HTR-8/SVneo (cell line): ENCODE measurements at regions not wholly inside any gene's neighbourhood (a gene's known extent, or its start where the extent isn't known, plus 50 kb on each side); places are given as distances from the start of the nearest gene placed in this dataset.
"Not testable (repeated sequence)": the region's sequence is repeated elsewhere in the genome, so short reads cannot be mapped to it uniquely, and the experiment has no call there.

ENCODE experiments used
- DNase-seq: peaks from one replicate; pipeline ENCODE4 v3.0.0; 2011; ENCODE audit warnings: low spot score, mixed read lengths; ENCODE audit not compliant: insufficient read length
- FAIRE-seq: peaks from 2 replicates; lab custom pipeline; 2011; peaks lifted over from hg19 to GRCh38; lab: Jason Lieb, UNC

- DNase-seq (no peak), FAIRE-seq (no peak)
These were observed 482.8 kb upstream of the CHORDC1 start for GRCh38 chr11:90705661-90706060.

GRCh38 chr11:90704510-90704909 lies 481.7 kb upstream of the CHORDC1 start:
- FAIRE-seq (no peak), DNase-seq (no peak)

GRCh38 chr11:90701716-90702115 lies 478.9 kb upstream of the CHORDC1 start:
- DNase-seq = no peak

DNA sequence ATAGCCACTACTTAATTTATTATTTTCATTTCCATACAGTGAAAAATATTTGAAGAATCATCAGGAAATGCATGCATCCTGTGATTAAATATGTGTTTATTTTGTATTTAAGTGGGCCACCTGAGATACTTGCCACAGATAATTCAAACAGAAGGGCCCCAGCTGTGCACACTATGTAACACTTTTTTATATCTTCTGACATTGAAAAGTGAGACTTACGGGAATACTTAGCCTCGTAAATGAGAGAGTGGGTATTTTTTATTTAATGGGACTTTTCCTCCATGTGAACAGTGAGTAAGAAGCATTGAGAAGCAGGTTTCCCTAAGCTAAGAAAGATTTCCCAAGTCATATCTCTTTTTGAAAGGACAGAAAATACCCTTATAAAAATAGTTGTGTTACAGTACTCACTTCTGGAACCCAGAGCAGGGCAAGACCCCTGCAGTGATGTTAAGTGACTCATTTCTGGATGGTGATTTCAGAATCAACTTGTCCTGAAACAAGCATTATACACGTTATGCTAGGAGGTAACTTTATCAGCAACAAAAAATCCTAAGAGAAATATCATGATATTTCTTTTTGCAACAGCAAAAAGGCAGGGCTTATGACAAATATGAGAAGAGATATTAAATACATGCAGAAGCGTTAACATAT lies 478.1 kb upstream of the CHORDC1 start:
- no peak for DNase-seq
- no peak for FAIRE-seq

More at GRCh38 chr11:90701716-90702115, 478.9 kb upstream of the CHORDC1 start:
- no peak for FAIRE-seq

DNA sequence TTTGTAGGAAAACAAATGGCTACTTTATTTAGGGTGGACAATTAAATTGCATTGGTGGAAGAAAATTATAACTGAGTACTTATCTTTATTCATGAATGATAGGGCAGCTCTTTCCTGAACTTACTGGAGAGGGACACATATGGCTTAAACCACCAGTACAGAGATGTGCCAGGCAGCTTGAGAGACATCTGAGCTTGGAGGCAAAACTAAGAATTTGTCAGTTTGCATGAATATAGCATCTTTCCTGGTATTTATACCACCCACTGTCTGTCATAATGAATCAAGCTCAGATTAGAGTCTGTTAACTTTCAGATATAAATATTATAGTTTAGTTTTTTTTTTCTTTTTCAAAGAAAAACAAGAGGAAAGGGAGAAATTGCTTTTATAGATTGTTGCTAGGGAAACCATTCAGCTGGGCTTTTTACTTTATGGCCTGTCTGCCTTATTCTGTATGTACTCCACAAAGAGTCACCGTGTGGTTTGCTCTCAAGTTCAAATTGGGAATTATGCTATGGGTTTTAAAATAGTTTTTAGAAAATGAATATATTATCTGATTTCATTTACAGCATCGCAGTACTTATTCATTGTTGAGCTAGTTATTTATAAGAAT lies 477.0 kb upstream of the CHORDC1 start:
- FAIRE-seq = no peak

DNA sequence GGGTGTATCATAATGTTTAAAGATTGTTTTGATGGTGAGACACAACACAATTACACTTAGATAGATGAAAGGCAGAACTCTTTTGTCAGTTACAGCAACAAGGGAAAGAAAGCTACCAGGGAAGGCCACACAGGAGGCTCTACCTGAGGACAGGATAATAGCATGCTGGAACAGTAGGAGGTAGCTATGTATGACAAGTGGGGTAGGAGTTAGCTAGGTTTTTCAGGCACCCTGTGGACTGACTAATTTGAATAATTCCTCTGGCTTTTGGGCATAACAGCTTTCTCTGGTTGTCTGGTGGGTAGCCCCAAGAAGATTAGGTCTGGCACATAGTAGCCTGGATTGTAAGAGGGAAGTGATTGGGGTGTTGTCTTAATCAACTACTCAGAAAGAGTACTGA lies 475.4 kb upstream of the CHORDC1 start:
- DNase-seq (no peak), FAIRE-seq (no peak)

More for the DNA sequence above, 477.0 kb upstream of the CHORDC1 start:
- DNase-seq = no peak

GRCh38 chr11:90675496-90675895 lies 452.6 kb upstream of the CHORDC1 start:
- not testable (repeated sequence) for FAIRE-seq, DNase-seq

DNA sequence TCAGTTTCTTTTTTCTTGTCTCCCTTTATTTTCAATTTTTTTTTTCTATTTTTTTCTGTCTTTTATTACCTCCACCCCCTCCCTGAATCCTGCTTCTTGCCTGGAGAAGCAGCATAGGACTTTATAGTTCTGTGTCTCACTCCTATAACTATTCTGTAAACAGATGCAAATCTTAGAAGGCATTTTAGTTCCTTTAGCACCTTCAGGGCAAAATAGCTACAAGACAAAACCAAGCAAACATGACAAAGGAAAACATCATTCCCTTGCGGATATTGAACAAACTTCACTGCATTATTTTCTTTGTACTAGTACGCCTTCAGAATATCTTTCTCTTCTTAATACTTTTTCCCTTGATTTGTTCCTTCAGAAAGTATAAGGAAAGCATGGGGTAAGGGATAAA lies 446.2 kb upstream of the CHORDC1 start:
- DNase-seq = no peak
- no peak for FAIRE-seq

DNA sequence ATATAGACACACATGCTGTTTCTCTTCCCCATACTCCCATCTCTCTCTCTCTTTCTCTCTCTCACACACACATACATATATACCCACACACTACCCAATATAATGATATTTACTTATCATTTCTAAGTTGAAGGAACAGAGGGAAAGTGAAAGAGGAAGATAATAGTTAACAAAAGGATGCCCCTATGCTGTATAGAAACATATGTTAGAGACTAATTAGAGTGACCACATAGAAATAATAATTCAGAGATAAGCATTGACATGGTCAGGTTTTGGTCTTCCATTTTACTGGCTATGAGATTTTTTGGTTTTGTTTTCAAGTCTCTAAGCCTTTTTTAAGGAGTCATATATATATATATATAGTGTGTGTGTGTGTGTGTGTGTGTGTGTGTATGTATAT lies 445.7 kb upstream of the CHORDC1 start:
- no peak for FAIRE-seq

DNA sequence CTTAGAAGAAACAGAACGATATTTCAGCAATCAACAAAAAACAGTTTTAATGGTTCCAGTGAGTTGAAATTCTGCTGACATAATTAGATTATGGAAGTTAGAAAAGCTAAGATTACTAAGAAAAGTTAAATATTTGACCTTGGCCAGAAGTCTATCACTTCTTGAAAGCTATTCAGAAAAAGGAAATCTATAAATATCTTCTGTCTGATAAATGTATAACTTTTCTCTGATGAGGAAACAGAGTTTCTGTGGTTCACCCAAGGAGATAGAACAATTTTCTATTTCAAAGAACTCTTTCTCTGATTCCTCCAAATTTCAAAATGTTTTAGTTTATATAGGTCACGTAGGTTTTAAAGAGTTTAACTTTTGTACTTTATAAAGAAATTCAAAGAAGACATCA lies 438.4 kb upstream of the CHORDC1 start:
- DNase-seq (no peak), FAIRE-seq (no peak)

More for the DNA sequence above, 445.7 kb upstream of the CHORDC1 start:
- no peak for DNase-seq

- DNase-seq = no peak
- FAIRE-seq = no peak
These were observed 433.3 kb upstream of the CHORDC1 start for GRCh38 chr11:90656171-90656570.

GRCh38 chr11:90650153-90650552 lies 427.3 kb upstream of the CHORDC1 start:
- FAIRE-seq = no peak

GRCh38 chr11:90646706-90647105 lies 423.9 kb upstream of the CHORDC1 start:
- no peak for FAIRE-seq
- no peak for DNase-seq

More at GRCh38 chr11:90650153-90650552, 427.3 kb upstream of the CHORDC1 start:
- DNase-seq = no peak

GRCh38 chr11:90646266-90646665 lies 423.4 kb upstream of the CHORDC1 start:
- DNase-seq (no peak), FAIRE-seq (no peak)

GRCh38 chr11:90639461-90639993 lies 416.7 kb upstream of the CHORDC1 start:
- FAIRE-seq (no peak), DNase-seq (no peak)

DNA sequence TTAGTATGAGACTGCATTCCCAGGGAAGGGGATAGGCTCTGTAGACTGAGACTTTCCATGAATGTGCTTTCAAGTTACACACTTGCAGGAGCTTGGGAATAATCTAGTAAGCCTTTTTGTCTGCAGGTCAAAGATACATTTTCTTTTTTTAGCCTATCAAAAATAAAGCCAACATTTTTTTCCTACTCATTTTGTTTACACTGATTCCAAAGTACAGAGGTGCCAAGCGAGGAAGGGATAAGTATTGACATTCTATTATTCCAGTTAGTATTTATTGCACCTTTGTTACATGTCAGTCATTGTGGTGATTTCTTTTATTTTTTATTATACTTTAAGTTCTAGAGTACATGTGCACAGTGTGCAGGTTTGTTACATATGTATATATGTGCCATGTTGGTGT lies 413.0 kb upstream of the CHORDC1 start:
- DNase-seq (no peak), FAIRE-seq (no peak)

DNA sequence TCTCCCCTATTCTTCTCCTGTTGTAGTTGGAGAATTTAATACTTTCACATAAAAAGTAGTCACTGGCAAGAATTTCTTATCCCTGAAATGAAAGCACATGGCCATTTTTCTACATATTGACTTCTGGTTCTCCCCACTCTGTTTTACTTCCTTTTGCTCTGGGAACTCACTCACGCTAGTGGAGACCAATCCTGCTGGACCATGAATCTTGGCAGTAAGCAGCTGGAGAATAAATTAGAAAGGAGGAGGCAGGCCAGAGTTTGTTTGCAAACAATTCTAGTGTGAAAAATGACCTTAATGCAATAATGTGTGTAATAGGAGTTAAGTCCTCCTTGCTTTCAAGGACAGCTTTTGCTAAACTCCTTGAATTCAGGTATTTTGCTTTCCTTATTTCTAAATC lies 412.3 kb upstream of the CHORDC1 start:
- FAIRE-seq (no peak), DNase-seq (no peak)

- FAIRE-seq (no peak), DNase-seq (no peak)
These were observed 407.3 kb upstream of the CHORDC1 start for GRCh38 chr11:90630176-90630575.

- FAIRE-seq = no peak
These were observed 406.5 kb upstream of the CHORDC1 start for GRCh38 chr11:90629229-90629806.

DNA sequence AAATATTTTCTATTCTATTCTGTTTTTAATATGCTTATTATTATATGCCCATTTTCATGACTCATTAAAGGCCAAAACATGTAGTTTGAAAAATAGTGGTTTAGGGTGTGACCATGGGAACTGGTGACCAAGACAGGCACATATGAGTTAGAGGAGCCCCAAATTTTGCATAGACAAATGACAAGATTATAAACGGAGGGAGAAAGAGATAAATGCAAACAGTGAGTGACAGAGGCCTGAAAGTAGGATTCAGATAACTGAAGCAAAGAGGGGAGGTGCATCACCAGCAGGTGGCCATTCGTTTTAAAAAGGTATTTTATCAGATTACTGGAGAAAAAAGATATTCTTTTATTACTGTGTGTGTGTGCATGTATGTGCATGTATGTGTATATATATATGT lies 391.5 kb upstream of the CHORDC1 start:
- FAIRE-seq (no peak), DNase-seq (no peak)

More at GRCh38 chr11:90629229-90629806, 406.5 kb upstream of the CHORDC1 start:
- no peak for DNase-seq

DNA sequence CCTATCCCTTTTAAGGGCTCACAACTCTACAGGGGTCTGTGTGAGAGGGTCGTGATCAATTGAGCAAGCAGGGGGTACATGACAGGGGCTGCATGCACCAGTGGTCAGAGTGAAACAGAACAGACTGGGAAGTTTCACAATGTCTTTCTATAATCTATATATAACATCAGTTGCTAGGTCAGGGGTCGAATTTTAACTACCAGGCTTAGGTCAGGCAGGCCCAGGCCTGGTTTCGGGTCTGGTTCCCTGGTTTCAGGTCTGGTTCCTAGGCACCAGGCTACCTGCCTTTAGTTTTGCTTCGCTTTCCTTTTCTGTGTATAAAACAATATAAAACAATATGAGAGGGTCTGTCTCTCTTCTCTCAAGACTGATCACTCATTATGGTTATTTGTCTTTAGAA lies 390.2 kb upstream of the CHORDC1 start:
- not testable (repeated sequence) for FAIRE-seq, DNase-seq
